Hepatocyte (in vitro differentiated cells): ENCODE measurements at regions not wholly inside any gene's neighbourhood (a gene's known extent, or its start where the extent isn't known, plus 50 kb on each side); places are given as distances from the start of the nearest gene placed in this dataset.

Experiments
- DNase-seq: peaks from one replicate; pipeline ENCODE4 v3.0.0-alpha.2; 2016; ENCODE audit warnings: low spot score
- H2AFZ ChIP-seq: fragments of 200-600 bp; sonication (generic); 2 replicates; pipeline ENCODE4 v1.6.0; 2016; ENCODE audit warnings: antibody characterized with exemption, mild to moderate bottlenecking
- H3K27ac ChIP-seq: fragments of 200-600 bp; sonication (generic); 2 replicates; pipeline ENCODE4 v1.5.1; 2016; ENCODE audit warnings: mild to moderate bottlenecking
- H3K27me3 ChIP-seq: fragments of 200-600 bp; sonication (generic); 2 replicates; pipeline ENCODE4 v1.6.1; 2016
- H3K36me3 ChIP-seq: fragments of 200-600 bp; sonication (generic); replicated peaks from 2 replicates; pipeline ENCODE4 v1.5.1; 2016; ENCODE audit warnings: low read depth; ENCODE audit not compliant: insufficient read depth
- H3K4me1 ChIP-seq: fragments of 200-600 bp; sonication (generic); 2 replicates; pipeline ENCODE4 v1.5.1; 2016; ENCODE audit warnings: mild to moderate bottlenecking, moderate library complexity; ENCODE audit not compliant: insufficient read depth
- H3K4me2 ChIP-seq: fragments of 200-600 bp; sonication (generic); 2 replicates; pipeline ENCODE4 v1.6.0; 2016
- H3K4me3 ChIP-seq: fragments of 200-600 bp; sonication (generic); 2 replicates; pipeline ENCODE4 v1.5.1; 2016; ENCODE audit warnings: mild to moderate bottlenecking
- H3K79me2 ChIP-seq: fragments of 200-600 bp; sonication (generic); 2 replicates; pipeline ENCODE4 v1.6.0; 2017; ENCODE audit warnings: mild to moderate bottlenecking
- H3K9me2 ChIP-seq: fragments of 200-600 bp; sonication (generic); replicated peaks from 2 replicates; pipeline ENCODE4 v1.6.0; 2017; ENCODE audit warnings: mild to moderate bottlenecking; ENCODE audit not compliant: insufficient read depth
- H3K9me3 ChIP-seq: fragments of 200-600 bp; sonication (generic); 2 replicates; pipeline ENCODE4 v1.5.1; 2016; ENCODE audit warnings: low read depth, mild to moderate bottlenecking
- H4K20me1 ChIP-seq: fragments of 200-600 bp; sonication (generic); 2 replicates; pipeline ENCODE4 v1.6.0; 2016; ENCODE audit warnings: mild to moderate bottlenecking; ENCODE audit not compliant: insufficient read depth, poor library complexity, severe bottlenecking
- CTCF ChIP-seq: fragments of 200-600 bp; sonication (generic); IDR thresholded peaks from 2 replicates; pipeline ENCODE4 v1.5.1; 2016; ENCODE audit warnings: antibody characterized with exemption, mild to moderate bottlenecking; ENCODE audit not compliant: poor library complexity
- EZH2 ChIP-seq: fragments of 200-600 bp; sonication (generic); IDR thresholded peaks from 2 replicates; pipeline ENCODE4 v1.6.1; 2016; ENCODE audit warnings: antibody characterized with exemption, mild to moderate bottlenecking, borderline replicate concordance
- EZH2phosphoT487 ChIP-seq: fragments of 200-600 bp; sonication (generic); IDR thresholded peaks from one replicate; pipeline ENCODE4 v1.6.1; 2018; ENCODE audit warnings: antibody characterized with exemption, mild to moderate bottlenecking, low read depth, moderate library complexity; ENCODE audit not compliant: unreplicated experiment, severe bottlenecking
- WGBS: methylation state at CpG from one replicate; pipeline ENCODE4 v1.1.6; 2016; ENCODE audit warnings: low lambda C conversion rate; ENCODE audit errors: missing lambda C conversion rate; 5-methylcytosine and 5-hydroxymethylcytosine counted together

GRCh38 chr6:168887621-168888020 is 366.0 kb downstream of the THBS2 start:
- TF ChIP-seq CTCF (no peak), EZH2phosphoT487 (no peak), EZH2 (no peak)
- H3K27me3 ChIP-seq = peaks cover 4% of the 10 kb centered on the region
- no peak overlapping the region for H3K27ac ChIP-seq
- no peaks in the 10 kb centered on the region for H3K9me2 ChIP-seq
- H4K20me1 ChIP-seq = no peaks in the 10 kb centered on the region
- no peak overlapping the region for H3K4me3 ChIP-seq
- no peaks in the 10 kb centered on the region for H3K79me2 ChIP-seq
- H3K4me2 ChIP-seq = no peak overlapping the region
- no peaks in the 10 kb centered on the region for H3K9me3 ChIP-seq
- WGBS = 96% methylated on average over 10 of the region's 10 CpGs
- DNase-seq = no peak
- H2AFZ ChIP-seq = no peak overlapping the region
- H3K4me1 ChIP-seq = peaks cover 6% of the 10 kb centered on the region
- no peaks in the 10 kb centered on the region for H3K36me3 ChIP-seq

- no peak for TF ChIP-seq EZH2phosphoT487
- no peak for TF ChIP-seq CTCF
- no peak for TF ChIP-seq EZH2
- Histone ChIP-seq H3K27ac (no peak overlapping the region), H3K27me3 (peaks cover 4% of the 10 kb centered on the region), H3K36me3 (no peaks in the 10 kb centered on the region), H3K9me3 (no peaks in the 10 kb centered on the region), H3K9me2 (no peaks in the 10 kb centered on the region), H3K4me3 (no peak overlapping the region), H2AFZ (no peak overlapping the region), H3K4me2 (no peak overlapping the region), H4K20me1 (no peaks in the 10 kb centered on the region), H3K4me1 (peaks cover 6% of the 10 kb centered on the region), H3K79me2 (no peaks in the 10 kb centered on the region)
- 66% methylated on average over 12 of the region's 12 CpGs for WGBS
- DNase-seq = no peak
Observed at GRCh38 chr6:168886964-168887363, 366.7 kb downstream of the THBS2 start.

- peaks cover 4% of the 10 kb centered on the region for H3K27me3 ChIP-seq
Observed at GRCh38 chr6:168885751-168886742, 367.6 kb downstream of the THBS2 start.

More at GRCh38 chr6:168885751-168886742, 367.6 kb downstream of the THBS2 start:
- H3K4me2 ChIP-seq = no peak overlapping the region
- H3K27ac ChIP-seq = no peak overlapping the region
- no peak overlapping the region for H2AFZ ChIP-seq
- no peaks in the 10 kb centered on the region for H3K9me3 ChIP-seq
- peaks cover 6% of the 10 kb centered on the region for H3K4me1 ChIP-seq
- H3K9me2 ChIP-seq = no peaks in the 10 kb centered on the region
- no peak overlapping the region for H3K4me3 ChIP-seq
- WGBS = 90% methylated on average over 51 of the region's 51 CpGs
- no peak for DNase-seq
- H3K79me2 ChIP-seq = no peaks in the 10 kb centered on the region
- H4K20me1 ChIP-seq = no peaks in the 10 kb centered on the region
- TF ChIP-seq EZH2 (no peak), EZH2phosphoT487 (no peak), CTCF (no peak)
- no peaks in the 10 kb centered on the region for H3K36me3 ChIP-seq
